ENCODE measurements at regions not wholly inside any gene's neighbourhood (a gene's known extent, or its start where the extent isn't known, plus 50 kb on each side); places are given as distances from the start of the nearest gene placed in this dataset.

DNA sequence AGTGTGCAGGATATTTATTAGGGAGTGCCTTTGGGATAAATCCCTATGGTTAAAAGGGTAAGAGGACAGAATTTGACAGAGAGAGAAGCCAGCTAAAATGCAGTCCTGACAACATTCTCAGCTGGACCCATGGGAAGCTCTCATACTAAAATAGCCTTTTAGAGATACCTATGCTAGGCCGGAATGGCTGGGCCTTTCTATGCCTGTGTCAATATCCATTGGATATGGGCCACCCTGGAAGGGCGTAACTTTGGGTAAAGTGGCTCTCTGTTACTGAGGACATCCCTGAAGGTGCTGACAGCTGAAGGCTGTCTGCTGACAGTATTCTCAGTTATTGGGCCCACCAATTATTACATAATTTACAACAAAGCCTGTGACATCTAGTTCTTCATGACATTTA, 613.0 kb upstream of the B3GALT2 start (continued):
- no peak for TF ChIP-seq CHD2 (IDR thresholded peaks at IDR 0.05; ENCODE audit: low read depth, low read length)
- TF ChIP-seq MYBL2 (IDR thresholded peaks at IDR 0.05; ENCODE audit: low read depth) = no peak
- TF ChIP-seq MYBL2 (CRISPR knock-in tag; IDR thresholded peaks at IDR 0.05; ENCODE audit: borderline replicate concordance) = no peak
- TF ChIP-seq TARDBP (IDR thresholded peaks at IDR 0.05) = no peak

DNA sequence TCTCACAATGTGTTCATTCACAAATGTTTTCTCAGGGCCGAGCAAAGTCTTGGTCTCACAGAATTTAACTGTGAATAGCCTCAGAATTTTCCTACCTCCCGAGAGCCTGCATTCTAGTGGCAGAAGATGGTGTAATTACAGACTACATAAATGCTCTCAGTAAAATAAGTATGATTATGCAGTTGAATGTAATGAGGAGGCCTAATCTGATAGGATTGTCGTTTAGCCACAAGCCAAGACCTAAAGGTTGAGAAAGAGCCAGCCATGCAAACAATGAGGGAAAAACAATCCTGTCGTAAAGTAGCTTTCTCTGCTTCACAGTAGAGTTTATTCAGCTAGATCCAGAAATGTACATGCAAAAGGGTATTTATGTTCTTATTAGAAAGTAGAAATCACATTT, 607.8 kb upstream of the B3GALT2 start:
- Histone ChIP-seq H3K9ac (ENCODE audit: insufficient read depth in 1 of 2, low read depth in 2 of 2, low read length in 2 of 2) (no peak overlapping the region), H2AFZ (ENCODE audit: low read depth, low read length) (no peak overlapping the region), H3K9me1 (ENCODE audit: control insufficient read depth, insufficient read depth, low read length) (no peaks in the 10 kb centered on the region), H3K4me3 (no peak overlapping the region), H3K79me2 (ENCODE audit: control insufficient read depth, insufficient read depth, low read length) (no peaks in the 10 kb centered on the region), H3K36me3 (ENCODE audit: control insufficient read depth, insufficient read depth, low read length) (no peaks in the 10 kb centered on the region), H3K4me2 (ENCODE audit: insufficient read depth, low read length) (no peak overlapping the region), H3K9me3 (replicated peaks; ENCODE audit: control insufficient read depth, insufficient read depth, low read depth, low read length) (no peaks in the 10 kb centered on the region), H4K20me1 (replicated peaks; ENCODE audit: control insufficient read depth, insufficient read depth, low read length) (no peaks in the 10 kb centered on the region), H3K4me1 (replicated peaks in 1 of 2; ENCODE audit: control insufficient read depth in 2 of 2, insufficient read depth in 2 of 2, low read length in 2 of 2) (no peaks in the 10 kb centered on the region), H3K27me3 (ENCODE audit: control insufficient read depth in 2 of 2, insufficient read depth in 2 of 2, low read length in 2 of 2) (no peaks in the 10 kb centered on the region), H3K27ac (ENCODE audit: extremely low read depth, low read depth, low read length) (no peak overlapping the region)
- DNase-seq (ENCODE audit: extremely low read depth in 1 of 4, low spot score in 3 of 4) (no peak), ATAC-seq (no peak), FAIRE-seq (no peak)
- WGBS (ENCODE audit: insufficient coverage, low coverage, missing lambda C conversion rate) = 1% methylated on average over 4 of the region's 4 CpGs
- ChIA-PET CTCF (ENCODE audit: low intra/inter-chr PET ratio) (no interaction called here), POLR2A (no interaction called here)
- in situ Hi-C loops (cut with MboI) = no loop called here
- intact Hi-C loops (cut with micrococcal nuclease) = no loop called here
- BruUV-seq (replicated peaks) = no TSS peak
- no peak for TF ChIP-seq NFE2 (IDR thresholded peaks at IDR 0.05; ENCODE audit: low read depth)
- no peak for TF ChIP-seq ZNF778 (CRISPR knock-in tag; IDR thresholded peaks at IDR 0.05)
- TF ChIP-seq NFE2L1 (tag; IDR thresholded peaks at IDR 0.05; ENCODE audit: borderline replicate concordance, low read depth) = no peak
- TF ChIP-seq, protein P1, sequence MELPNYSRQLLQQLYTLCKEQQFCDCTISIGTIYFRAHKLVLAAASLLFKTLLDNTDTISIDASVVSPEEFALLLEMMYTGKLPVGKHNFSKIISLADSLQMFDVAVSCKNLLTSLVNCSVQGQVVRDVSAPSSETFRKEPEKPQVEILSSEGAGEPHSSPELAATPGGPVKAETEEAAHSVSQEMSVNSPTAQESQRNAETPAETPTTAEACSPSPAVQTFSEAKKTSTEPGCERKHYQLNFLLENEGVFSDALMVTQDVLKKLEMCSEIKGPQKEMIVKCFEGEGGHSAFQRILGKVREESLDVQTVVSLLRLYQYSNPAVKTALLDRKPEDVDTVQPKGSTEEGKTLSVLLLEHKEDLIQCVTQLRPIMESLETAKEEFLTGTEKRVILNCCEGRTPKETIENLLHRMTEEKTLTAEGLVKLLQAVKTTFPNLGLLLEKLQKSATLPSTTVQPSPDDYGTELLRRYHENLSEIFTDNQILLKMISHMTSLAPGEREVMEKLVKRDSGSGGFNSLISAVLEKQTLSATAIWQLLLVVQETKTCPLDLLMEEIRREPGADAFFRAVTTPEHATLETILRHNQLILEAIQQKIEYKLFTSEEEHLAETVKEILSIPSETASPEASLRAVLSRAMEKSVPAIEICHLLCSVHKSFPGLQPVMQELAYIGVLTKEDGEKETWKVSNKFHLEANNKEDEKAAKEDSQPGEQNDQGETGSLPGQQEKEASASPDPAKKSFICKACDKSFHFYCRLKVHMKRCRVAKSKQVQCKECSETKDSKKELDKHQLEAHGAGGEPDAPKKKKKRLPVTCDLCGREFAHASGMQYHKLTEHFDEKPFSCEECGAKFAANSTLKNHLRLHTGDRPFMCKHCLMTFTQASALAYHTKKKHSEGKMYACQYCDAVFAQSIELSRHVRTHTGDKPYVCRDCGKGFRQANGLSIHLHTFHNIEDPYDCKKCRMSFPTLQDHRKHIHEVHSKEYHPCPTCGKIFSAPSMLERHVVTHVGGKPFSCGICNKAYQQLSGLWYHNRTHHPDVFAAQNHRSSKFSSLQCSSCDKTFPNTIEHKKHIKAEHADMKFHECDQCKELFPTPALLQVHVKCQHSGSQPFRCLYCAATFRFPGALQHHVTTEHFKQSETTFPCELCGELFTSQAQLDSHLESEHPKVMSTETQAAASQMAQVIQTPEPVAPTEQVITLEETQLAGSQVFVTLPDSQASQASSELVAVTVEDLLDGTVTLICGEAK (IDR thresholded peaks at IDR 0.05) = no peak
- TF ChIP-seq, protein P1 (CRISPR knock-in tag; IDR thresholded peaks at IDR 0.05) = no peak
- TF ChIP-seq SMARCE1 (IDR thresholded peaks at IDR 0.05) = no peak

Data from K562 (cell line).